ENCODE measurements at regions not wholly inside any gene's neighbourhood (a gene's known extent, or its start where the extent isn't known, plus 50 kb on each side); places are given as distances from the start of the nearest gene placed in this dataset.
"Not testable (repeated sequence)": the region's sequence is repeated elsewhere in the genome, so short reads cannot be mapped to it uniquely, and the experiment has no call there.

- not testable (repeated sequence) for DNase-seq (ENCODE audit: low read depth in 2 of 2)
These were observed 260.2 kb downstream of the CEMIP2 start for GRCh38 chr9:71508141-71508540.

DNA sequence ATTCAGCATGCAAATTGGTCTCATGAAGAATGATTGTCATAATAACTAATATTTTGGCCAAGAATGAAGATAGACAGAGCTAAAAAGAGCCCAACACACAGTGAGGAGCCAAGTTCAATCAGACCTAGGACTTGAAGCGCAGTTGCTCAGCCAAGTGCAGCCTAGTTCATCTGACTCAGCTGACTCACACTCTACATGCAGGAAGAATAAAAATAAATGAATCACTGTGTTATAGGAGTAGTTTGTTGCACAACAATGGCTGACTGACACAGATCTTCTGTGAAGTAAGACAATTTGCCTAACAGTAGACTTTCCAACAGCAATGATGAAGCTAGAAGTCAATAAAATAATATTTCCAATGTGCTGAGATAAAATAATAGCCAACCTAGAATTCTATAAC lies 261.5 kb downstream of the CEMIP2 start:
- DNase-seq (ENCODE audit: low read depth in 2 of 2): peak in 1 of 2 donors; percentile 26

GRCh38 chr9:71504636-71505035 lies 263.7 kb downstream of the CEMIP2 start:
- DNase-seq (ENCODE audit: low read depth in 2 of 2): no peak

DNA sequence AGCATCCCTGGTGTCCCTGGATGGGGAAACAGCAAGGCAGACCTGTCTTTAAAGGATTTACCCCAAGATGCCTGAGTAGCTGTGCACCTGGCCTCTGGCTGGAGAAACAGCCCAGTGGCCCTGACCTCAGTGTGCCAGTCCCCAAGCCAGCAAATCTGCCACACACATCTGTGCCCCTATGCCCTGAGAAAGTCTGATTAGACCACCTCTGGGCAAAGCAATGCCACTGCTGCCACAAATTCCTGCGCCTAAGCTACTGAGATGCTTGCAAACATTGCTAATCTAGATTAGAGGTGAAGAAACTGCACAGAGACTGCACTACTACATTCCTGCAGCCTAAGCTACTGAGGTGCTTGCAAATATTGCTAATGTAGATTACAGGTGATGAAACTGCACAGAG lies 269.6 kb downstream of the CEMIP2 start:
- no peak for DNase-seq (ENCODE audit: low read depth in 2 of 2)

DNA sequence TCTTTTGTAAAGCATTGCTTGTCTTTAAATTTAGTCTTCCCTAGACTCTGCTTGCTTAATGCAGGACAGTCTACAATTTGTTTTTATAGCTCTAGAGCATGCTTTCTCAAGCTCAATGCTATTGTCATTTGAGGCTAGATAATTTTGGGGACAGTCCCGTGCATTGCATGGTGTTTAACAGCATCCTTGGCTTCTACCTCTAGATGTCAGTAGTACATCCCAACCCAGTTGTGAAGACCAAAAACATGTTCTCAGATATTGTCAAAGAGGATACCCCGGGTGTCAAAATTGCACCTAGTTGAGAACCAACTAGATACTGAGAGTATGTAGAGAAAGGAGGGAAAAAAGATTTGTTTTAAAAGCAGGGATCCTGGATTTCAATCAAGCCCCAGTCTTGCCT lies 277.5 kb downstream of the CEMIP2 start:
- peak in 1 of 2 donors; percentile 2 for DNase-seq (ENCODE audit: low read depth in 2 of 2)

DNA sequence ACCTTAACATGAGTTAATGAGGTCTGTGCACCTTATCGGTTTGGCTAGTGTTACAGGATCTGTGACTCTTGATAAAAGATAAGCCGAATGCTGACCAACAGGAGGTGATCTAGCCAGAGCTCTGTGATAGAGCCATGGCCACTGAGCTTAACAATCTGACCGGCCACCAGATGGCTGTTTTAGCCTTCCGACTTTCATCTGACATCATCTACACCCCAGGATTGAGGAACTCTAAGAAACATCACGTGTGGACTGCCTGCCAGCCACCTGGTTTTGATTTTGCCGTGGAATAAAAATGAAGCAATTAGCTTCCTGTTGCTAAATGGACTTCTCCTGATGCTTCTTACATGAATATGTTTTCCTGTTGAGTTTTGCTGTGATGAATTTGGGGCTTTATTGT lies 281.3 kb downstream of the CEMIP2 start:
- DNase-seq (ENCODE audit: low read depth in 2 of 2): no peak

DNA sequence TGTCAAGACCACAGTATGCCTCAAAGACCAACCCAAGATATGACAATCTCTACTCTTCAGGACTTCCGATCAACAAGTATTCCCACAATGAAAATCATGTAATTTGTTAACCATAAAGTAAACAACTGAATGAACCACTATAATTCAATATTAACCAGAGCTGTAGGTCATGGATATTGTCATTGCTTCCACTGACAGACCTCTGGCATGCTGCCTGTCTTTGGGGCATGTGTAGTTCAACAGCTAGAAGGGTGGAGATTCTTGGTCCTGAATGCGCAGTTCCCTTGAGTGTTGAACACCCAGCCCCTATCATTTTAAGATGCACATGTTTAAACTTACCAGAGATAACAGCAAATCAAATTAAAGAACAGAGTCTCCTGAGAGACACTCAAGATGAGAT lies 283.0 kb downstream of the CEMIP2 start:
- DNase-seq (ENCODE audit: low read depth in 2 of 2): no peak

DNA sequence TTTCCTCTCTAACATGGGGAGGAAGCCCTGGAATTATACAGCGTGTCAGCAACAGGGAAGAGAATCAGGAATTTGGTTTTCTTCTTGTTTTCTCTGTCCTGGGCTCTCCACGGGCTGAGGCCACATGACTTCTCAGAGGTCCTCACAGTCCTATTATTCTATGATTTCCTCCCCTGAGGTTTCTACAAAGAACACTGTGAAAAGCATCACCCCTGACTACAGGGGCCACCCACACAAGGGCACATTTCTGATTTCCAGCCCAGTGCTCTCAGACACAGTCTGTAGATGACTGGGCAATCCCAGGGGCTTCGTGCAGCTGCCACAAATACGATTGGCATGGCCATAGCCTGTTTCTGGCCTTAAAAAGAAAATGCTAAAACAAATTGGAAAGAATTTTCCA lies 284.9 kb downstream of the CEMIP2 start:
- DNase-seq (ENCODE audit: low read depth in 2 of 2): no peak

GRCh38 chr9:71479621-71480020 lies 288.7 kb downstream of the CEMIP2 start:
- DNase-seq (ENCODE audit: low read depth in 2 of 2): no peak

DNA sequence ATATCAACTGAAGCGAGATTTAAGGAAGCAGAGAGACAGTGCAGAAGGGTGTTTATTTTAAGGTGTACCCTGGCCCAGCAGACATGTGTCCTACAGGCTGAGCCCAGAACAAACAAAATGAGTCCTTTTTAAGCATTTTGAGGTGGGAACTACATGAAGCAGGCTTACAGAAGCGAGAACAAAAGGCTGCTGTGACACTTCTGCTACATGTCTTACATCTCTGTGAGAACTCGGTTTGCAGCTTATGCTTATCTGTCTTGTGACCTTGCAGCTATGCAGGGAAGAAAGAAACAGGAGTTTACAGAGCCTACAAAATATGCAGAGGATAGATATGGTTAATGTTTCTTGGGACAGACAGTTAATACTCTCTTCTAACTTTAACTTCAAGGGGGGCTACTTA lies 295.9 kb downstream of the CEMIP2 start:
- DNase-seq (ENCODE audit: low read depth in 2 of 2): no peak

GRCh38 chr9:71465392-71465791 lies 302.9 kb downstream of the CEMIP2 start:
- no peak for DNase-seq (ENCODE audit: low read depth in 2 of 2)

DNA sequence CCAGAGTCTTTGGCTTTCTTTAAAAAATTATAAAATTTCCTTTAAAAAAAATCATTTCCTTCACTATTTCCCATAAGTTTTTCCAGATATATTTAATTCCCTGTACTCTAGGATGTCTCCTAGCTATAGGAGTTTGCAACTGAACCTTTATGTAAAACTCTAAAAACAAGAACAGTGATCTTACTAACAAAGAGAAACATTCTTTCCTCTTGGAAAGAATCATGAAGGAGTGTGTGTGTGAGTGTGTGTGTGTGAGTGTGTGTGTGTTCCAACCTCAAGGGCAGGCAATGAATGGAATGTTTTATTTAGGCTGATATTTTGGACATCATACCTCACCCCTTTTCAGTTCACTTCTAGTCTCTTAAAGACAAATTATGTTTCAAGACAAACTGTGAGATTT lies 309.2 kb downstream of the CEMIP2 start:
- no peak for DNase-seq (ENCODE audit: low read depth in 2 of 2)

DNA sequence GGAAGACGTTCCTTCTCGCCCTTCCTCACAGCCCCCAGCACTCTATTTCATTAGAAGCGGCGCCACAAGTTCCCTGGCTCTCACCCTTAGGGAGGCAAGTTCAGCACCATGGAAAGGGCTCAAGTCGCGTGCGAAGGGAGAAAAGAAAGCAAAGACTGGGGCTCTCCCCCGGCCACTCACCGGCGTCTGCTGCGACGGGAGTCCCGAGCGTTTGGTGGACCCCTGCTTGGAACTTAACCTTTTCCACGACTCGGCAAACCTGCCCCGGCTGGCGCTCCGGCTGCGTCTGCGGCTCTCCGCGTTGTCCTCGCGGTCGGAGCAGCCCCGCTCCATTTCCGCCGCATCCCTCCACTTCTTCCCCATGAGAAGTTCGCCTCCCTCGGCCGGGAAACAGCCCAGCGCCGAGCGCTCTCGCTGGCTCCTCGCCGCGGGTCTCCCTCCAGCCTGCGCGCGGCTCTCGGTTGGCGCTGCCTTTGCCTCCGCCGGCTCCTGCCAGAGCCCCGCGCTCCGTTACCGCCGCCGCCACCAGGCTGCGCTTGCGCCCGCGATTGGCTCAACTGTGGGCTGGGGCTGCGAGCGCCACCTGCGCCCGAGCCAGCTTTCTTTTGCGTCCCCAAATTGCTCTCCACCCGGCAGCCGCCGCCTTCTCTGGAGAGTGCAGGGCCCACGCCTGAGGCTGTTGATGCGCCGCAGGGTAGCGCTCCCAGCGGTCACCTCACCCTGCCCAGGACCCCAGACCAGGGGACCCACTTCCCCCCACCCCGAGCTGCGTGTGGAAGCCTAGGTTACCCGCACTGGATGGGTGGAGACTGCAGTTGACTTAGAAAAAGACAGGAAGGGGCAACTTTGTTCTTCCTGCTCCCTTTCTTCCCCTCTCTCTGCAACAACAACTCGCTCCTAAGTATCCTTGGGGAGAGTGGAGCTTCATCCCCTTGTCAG lies 321.6 kb downstream of the CEMIP2 start:
- peak; percentile 10 to 65 for DNase-seq (ENCODE audit: low read depth in 2 of 2)

GRCh38 chr9:71446106-71446472 lies 322.2 kb downstream of the CEMIP2 start:
- no peak for DNase-seq (ENCODE audit: low read depth in 2 of 2)

DNA sequence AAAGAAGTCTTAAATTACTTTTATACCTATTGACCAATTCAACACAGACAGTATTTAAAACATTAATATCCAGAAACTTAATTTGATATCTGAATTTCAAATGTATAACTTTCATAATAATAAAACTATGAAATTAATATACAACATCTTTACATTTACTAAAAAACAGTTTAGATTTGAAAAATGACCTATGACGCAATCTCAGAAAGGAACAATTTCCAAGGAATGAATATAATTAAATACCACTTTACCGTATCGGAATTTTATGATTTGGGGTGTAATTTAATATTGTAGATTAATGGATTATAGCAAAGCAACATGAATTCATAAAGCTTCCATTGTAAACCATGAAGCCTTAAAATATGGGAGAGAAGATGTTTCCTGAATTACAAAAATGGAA lies 321.5 kb upstream of the TRPM3 start:
- no peak for DNase-seq (ENCODE audit: low read depth in 2 of 2)

- DNase-seq (ENCODE audit: low read depth in 2 of 2): no peak
These were observed 319.8 kb upstream of the TRPM3 start for GRCh38 chr9:71441266-71441665.

GRCh38 chr9:71431931-71432330 lies 310.5 kb upstream of the TRPM3 start:
- no peak for DNase-seq (ENCODE audit: low read depth in 2 of 2)

DNA sequence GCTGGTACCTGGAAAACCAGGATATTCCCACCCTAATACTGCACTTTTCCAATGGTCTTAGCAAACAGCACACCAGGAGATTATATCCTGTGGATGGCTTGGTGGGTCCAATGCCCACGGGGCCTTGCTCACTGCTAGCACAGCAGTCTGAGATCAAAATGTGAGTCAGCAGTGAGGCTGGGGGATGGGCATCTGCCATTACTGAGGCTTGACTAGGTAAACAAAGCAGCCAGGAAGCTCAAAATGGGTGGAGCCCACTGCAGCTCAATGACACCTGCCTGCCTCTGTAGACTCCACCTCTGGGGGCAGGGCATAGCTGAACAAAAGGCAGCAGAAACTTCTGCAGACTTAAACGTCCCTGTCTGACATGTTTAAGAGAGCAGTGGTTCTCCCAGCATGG lies 285.9 kb upstream of the TRPM3 start:
- not testable (repeated sequence) for DNase-seq (ENCODE audit: low read depth in 2 of 2)

DNA sequence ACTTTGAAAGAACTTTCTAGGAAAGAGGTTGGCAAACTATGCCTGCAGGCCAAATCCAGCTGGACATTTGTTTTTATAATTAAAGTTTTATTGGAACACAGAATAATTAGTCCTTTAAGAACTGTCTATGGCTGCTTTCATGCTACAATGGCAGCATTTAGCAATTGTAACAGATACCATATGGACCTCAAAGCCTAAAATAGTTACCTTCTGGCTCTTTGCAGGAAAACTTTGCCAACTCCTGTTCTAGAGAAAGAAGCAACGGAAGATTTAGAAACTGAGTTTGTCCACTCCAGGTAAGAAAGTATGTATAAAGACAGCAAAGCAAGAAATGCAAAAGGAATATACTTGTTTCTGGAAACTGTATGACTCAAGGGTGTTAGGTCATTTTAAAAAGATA lies 281.7 kb upstream of the TRPM3 start:
- DNase-seq (ENCODE audit: low read depth in 2 of 2): no peak

GRCh38 chr9:71393005-71393404 lies 271.6 kb upstream of the TRPM3 start:
- no peak for DNase-seq (ENCODE audit: low read depth in 2 of 2)

DNA sequence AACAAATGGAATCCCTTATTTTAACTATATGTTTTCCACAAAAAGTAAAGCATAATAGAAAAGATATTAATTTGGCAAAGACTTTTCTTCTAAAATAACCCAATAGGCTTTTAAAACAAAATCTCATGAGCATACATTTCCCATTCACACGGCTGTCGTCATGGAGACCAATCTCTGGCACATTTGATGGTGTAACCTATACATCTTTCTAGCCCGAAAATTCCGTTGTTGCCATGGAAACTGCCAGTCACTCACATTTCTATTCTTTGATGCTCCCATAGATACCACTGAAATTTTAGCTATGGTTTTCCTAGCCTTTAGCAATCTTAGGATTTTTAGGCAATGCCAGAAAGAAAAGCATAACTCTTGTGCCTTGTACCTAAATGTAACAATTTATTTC lies 262.9 kb upstream of the TRPM3 start:
- no peak for DNase-seq (ENCODE audit: low read depth in 2 of 2)

GRCh38 chr9:71383308-71383940 lies 262.0 kb upstream of the TRPM3 start:
- no peak for DNase-seq (ENCODE audit: low read depth in 2 of 2)

- no peak for DNase-seq (ENCODE audit: low read depth in 2 of 2)
These were observed 246.7 kb upstream of the TRPM3 start for GRCh38 chr9:71368157-71368556.
